Kidney epithelial cell (primary cell): ENCODE measurements at regions not wholly inside any gene's neighbourhood (a gene's known extent, or its start where the extent isn't known, plus 50 kb on each side); places are given as distances from the start of the nearest gene placed in this dataset.

Source experiments
- DNase-seq: peaks from one replicate; pipeline ENCODE4 v3.0.0-alpha.2; 2010; ENCODE audit warnings: low read depth
- H3K27me3 ChIP-seq: 2 replicates; pipeline ENCODE4 v1.6.0; 2011; ENCODE audit warnings: low read length; ENCODE audit not compliant: control insufficient read depth, insufficient read depth
- H3K36me3 ChIP-seq: 2 replicates; pipeline ENCODE4 v1.5.1; 2011; ENCODE audit warnings: low read length; ENCODE audit not compliant: control insufficient read depth, insufficient read depth
- H3K4me3 ChIP-seq: 2 replicates; pipeline ENCODE4 v1.5.1; 2011; ENCODE audit warnings: low read depth, mild to moderate bottlenecking, control low read depth, low read length
- TF ChIP-seq, protein P1 (sequence below): IDR thresholded peaks from 2 replicates; pipeline ENCODE4 v1.5.1; 2011; ENCODE audit warnings: mild to moderate bottlenecking, moderate library complexity, low read length, control low read depth, inconsistent platforms; ENCODE audit not compliant: insufficient read depth, poor library complexity, severe bottlenecking

DNA sequence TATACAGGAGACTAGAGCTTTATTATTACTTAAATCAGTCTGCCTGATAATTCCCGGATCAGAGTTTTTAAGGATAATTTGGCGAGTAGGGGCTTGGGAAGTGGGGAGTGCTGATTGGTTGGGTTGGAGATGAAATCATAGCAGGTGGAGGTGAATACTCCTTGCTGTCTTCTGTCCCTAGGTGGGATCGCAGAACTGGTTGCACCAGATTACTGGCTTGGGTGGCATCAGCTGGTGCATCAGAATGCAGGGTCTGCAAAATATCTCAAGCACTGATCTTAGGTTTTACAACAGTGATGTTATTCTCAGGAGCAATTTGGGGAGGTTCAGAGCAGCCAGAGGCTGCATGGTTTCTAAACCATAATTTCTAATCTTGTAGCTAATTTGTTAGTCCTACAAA lies 68.1 kb downstream of the KIF4B start:
- no peaks in the 10 kb centered on the region for H3K36me3 ChIP-seq
- H3K4me3 ChIP-seq: no peak overlapping the region
- TF ChIP-seq, protein P1, sequence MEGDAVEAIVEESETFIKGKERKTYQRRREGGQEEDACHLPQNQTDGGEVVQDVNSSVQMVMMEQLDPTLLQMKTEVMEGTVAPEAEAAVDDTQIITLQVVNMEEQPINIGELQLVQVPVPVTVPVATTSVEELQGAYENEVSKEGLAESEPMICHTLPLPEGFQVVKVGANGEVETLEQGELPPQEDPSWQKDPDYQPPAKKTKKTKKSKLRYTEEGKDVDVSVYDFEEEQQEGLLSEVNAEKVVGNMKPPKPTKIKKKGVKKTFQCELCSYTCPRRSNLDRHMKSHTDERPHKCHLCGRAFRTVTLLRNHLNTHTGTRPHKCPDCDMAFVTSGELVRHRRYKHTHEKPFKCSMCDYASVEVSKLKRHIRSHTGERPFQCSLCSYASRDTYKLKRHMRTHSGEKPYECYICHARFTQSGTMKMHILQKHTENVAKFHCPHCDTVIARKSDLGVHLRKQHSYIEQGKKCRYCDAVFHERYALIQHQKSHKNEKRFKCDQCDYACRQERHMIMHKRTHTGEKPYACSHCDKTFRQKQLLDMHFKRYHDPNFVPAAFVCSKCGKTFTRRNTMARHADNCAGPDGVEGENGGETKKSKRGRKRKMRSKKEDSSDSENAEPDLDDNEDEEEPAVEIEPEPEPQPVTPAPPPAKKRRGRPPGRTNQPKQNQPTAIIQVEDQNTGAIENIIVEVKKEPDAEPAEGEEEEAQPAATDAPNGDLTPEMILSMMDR: no peak
- DNase-seq: no peak
- H3K27me3 ChIP-seq: no peaks in the 10 kb centered on the region

DNA sequence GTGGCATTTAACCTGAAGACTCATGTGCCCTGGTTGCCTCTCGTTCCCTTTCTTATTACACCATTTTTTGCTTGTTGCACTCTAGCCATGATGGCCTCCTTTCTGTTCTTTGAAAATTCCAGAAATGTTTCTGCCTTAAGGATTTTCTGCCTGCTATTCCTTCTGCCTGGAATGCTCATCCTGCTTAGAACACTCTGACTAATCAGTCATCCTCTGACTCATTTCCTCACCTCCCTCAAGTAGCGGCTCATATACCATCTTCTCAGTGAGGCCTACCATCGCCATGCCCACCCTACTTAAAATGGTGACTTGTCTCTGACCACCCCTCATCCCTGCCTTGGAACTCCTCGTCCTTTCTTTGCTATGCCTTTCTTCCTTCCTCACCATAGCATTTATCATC lies 68.8 kb downstream of the KIF4B start:
- TF ChIP-seq, protein P1: no peak
- H3K4me3 ChIP-seq: no peak overlapping the region
- H3K36me3 ChIP-seq: no peaks in the 10 kb centered on the region
- H3K27me3 ChIP-seq: no peaks in the 10 kb centered on the region
- peak; percentile 57 for DNase-seq

DNA sequence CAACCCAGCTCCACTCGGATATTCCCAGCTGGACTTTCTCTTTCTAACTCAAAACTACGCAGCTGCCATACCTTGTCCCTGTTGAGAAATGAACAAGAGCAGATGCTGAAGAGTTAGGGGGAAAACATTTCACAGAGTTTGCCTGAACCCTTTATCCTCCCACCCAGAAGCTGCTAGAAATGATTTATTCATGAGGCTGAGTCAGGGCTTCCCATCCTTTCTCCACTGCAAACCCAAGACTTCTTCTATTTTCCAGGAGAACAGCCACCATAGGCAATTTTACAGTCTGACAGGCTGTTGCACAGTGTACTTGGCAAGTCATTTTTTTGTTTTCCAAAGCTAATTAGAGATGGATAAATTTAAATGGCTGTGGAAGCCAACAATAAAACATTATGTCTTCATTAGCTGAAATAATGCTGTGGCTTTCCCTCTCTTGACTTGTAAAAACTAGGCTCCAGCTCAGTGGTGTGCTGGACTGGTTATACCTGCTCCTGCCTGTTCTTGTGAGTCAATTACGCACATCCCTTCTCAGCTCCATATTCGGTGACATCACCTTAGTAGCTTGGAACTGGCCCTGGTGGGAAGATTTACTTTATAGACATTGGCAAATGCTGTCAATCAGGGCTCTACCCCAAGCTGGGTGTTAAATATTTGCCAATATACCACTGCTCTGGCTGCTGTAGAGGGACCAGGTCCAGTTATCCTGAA lies 71.9 kb downstream of the KIF4B start:
- TF ChIP-seq, protein P1: no peak
- Histone ChIP-seq H3K27me3 (no peaks in the 10 kb centered on the region), H3K4me3 (no peak overlapping the region), H3K36me3 (no peaks in the 10 kb centered on the region)
- DNase-seq: no peak

DNA sequence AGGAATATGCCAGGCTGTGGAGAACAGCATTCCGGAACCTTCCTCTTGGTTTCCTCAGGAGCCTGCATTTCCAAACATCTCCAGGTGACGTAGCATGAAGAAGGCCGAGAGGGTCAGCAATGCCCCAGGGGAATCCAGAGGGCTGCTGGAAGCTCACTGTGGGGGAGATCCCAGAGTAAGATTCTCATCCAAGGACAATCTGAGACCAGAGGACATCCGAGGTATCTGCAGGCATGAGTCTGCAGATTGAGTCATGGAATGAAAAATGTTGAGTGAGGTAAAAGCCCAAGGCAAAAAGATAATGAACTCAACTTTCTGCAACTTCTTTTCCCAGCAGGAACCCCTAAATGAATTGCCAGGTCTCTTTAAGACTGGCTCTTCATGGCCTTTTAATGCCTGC lies 73.5 kb downstream of the KIF4B start:
- Histone ChIP-seq H3K36me3 (no peaks in the 10 kb centered on the region), H3K4me3 (no peak overlapping the region), H3K27me3 (no peaks in the 10 kb centered on the region)
- DNase-seq: no peak
- TF ChIP-seq, protein P1: no peak

DNA sequence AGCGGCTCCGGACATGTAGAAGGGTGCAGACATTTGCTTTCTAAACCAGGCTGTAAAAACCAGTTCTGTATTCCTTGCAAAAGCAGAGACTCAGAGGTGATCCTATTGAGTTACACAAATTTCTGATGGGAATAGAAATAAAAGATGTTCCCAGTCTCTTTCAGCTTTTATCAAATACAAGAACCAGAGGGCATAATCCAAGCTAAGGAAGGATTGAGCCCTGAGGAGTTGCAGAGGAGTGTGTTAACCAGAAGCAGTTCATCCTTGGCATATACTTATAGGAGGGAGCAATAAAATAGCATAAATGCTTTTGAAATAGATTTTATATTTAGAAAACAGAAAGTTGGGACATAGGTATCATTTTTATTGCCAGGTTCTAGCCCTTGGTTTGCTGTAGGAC lies 75.3 kb downstream of the KIF4B start:
- H3K36me3 ChIP-seq: no peaks in the 10 kb centered on the region
- DNase-seq: no peak
- TF ChIP-seq, protein P1: no peak
- H3K4me3 ChIP-seq: no peak overlapping the region
- H3K27me3 ChIP-seq: no peaks in the 10 kb centered on the region

DNA sequence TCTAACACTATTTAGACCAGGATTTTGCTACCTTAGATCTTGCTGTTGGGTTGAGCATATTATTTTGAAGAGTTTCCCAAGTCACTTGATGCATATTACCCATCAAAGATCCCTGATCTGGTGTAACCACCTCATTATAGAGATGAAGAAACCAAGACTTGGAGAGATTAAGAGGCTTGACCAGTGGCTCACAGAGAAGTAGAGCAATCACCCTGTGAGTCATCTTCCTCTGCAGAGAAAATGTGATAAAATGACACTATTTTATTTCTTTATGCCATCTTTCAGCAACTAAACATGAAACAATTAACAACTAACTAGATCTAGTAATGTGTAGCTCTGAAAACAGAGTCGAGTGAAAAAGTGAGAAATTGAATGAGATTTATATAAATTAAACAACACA lies 76.1 kb downstream of the KIF4B start:
- H3K36me3 ChIP-seq: no peaks in the 10 kb centered on the region
- H3K4me3 ChIP-seq: no peak overlapping the region
- no peak for DNase-seq
- TF ChIP-seq, protein P1: no peak
- no peaks in the 10 kb centered on the region for H3K27me3 ChIP-seq
